AG04450 (cell line): ENCODE measurements at regions not wholly inside any gene's neighbourhood (a gene's known extent, or its start where the extent isn't known, plus 50 kb on each side); places are given as distances from the start of the nearest gene placed in this dataset.

Experiments used
- CTCF ChIA-PET: fragments of 300-600, 350-600 bp; formaldehyde crosslinking; extraction: SDS; loops from one replicate; lab custom pipeline; 2022; ENCODE audit warnings: antibody characterized with exemption, inconsistent platforms; lab: Charles Lee
- POLR2A ChIA-PET: fragments of 350-600 bp; formaldehyde crosslinking; extraction: SDS; loops from one replicate; lab custom pipeline; 2021; ENCODE audit warnings: antibody characterized with exemption, inconsistent platforms; lab: Yijun Ruan, JAX
- DNase-seq: peaks from one replicate; pipeline ENCODE4 v3.0.0-alpha.2; 2011; ENCODE audit warnings: low read depth, low spot score
- H3K27ac ChIP-seq: one replicate; pipeline ENCODE4 v1.5.1; 2012; ENCODE audit warnings: low read depth, low read length, control low read depth
- H3K27me3 ChIP-seq: one replicate; pipeline ENCODE4 v1.6.0; 2012; ENCODE audit warnings: low read length; ENCODE audit not compliant: control insufficient read depth, insufficient read depth
- H3K4me3 ChIP-seq: 2 replicates; pipeline ENCODE4 v1.5.1; 2011; ENCODE audit warnings: mild to moderate bottlenecking, low read depth, low read length, control low read depth
- H3K9me3 ChIP-seq: 2 replicates; pipeline ENCODE4 v1.5.1; 2012; ENCODE audit warnings: low read length; ENCODE audit not compliant: control insufficient read depth, insufficient read depth
- CTCF ChIP-seq: IDR thresholded peaks from 2 replicates; pipeline ENCODE4 v1.5.1; 2011; ENCODE audit warnings: low read depth, low read length, control low read depth, inconsistent platforms

GRCh38 chr10:90213346-90213745, 512.0 kb downstream of the KIF20B start:
- H3K4me3 ChIP-seq, result no peak overlapping the region
- no peak overlapping the region for H3K27ac ChIP-seq
- no peaks in the 10 kb centered on the region for H3K27me3 ChIP-seq
- no peak for TF ChIP-seq CTCF
- POLR2A ChIA-PET, result no interaction called here
- no peaks in the 10 kb centered on the region for H3K9me3 ChIP-seq
- CTCF ChIA-PET, result interaction anchor here (1.4 kb wide), 1 partner anchor 657 kb away, joined by 3 read pairs; no protein-coding TSS in a partner anchor
- DNase-seq, result no peak

GRCh38 chr10:90218846-90219245, 517.5 kb downstream of the KIF20B start:
- no peak overlapping the region for H3K4me3 ChIP-seq
- CTCF ChIA-PET, result no interaction called here
- no peaks in the 10 kb centered on the region for H3K9me3 ChIP-seq
- POLR2A ChIA-PET, result no interaction called here
- no peak overlapping the region for H3K27ac ChIP-seq
- no peak for TF ChIP-seq CTCF
- no peak for DNase-seq
- no peaks in the 10 kb centered on the region for H3K27me3 ChIP-seq

GRCh38 chr10:90222372-90222771, 521.0 kb downstream of the KIF20B start:
- POLR2A ChIA-PET, result no interaction called here
- no peak for TF ChIP-seq CTCF
- no peaks in the 10 kb centered on the region for H3K9me3 ChIP-seq
- peak; percentile 72 for DNase-seq
- H3K27ac ChIP-seq, result no peak overlapping the region
- H3K27me3 ChIP-seq, result no peaks in the 10 kb centered on the region
- no peak overlapping the region for H3K4me3 ChIP-seq
- CTCF ChIA-PET, result no interaction called here

- no peak for DNase-seq
- POLR2A ChIA-PET, result no interaction called here
- H3K9me3 ChIP-seq, result no peaks in the 10 kb centered on the region
- no peaks in the 10 kb centered on the region for H3K27me3 ChIP-seq
- no peak overlapping the region for H3K4me3 ChIP-seq
- no peak for TF ChIP-seq CTCF
- CTCF ChIA-PET, result no interaction called here
- no peak overlapping the region for H3K27ac ChIP-seq
These were observed 521.5 kb downstream of the KIF20B start for GRCh38 chr10:90222939-90223338.

- no peak for DNase-seq
- ChIA-PET POLR2A (no interaction called here), CTCF (interaction anchor here (1.1 kb wide), 1 partner anchor 368 kb away, joined by 3 read pairs; no protein-coding TSS in a partner anchor)
- TF ChIP-seq CTCF, result no peak
- no peaks in the 10 kb centered on the region for H3K9me3 ChIP-seq
- no peak overlapping the region for H3K27ac ChIP-seq
- no peak overlapping the region for H3K4me3 ChIP-seq
- H3K27me3 ChIP-seq, result no peaks in the 10 kb centered on the region
These were observed 523.6 kb downstream of the KIF20B start for GRCh38 chr10:90224791-90225566.
